Hepatic stellate cell (primary cell): ENCODE measurements at regions not wholly inside any gene's neighbourhood (a gene's known extent, or its start where the extent isn't known, plus 50 kb on each side); places are given as distances from the start of the nearest gene placed in this dataset.
A peak's percentile ranks its signal among the peaks of the same experiment; 100 is the strongest.
"Not testable (repeated sequence)": the region's sequence is repeated elsewhere in the genome, so short reads cannot be mapped to it uniquely, and the experiment has no call there.

Experiments
- DNase-seq: peaks from one replicate; pipeline ENCODE4 v3.0.0; 2011; ENCODE audit warnings: low spot score

DNA sequence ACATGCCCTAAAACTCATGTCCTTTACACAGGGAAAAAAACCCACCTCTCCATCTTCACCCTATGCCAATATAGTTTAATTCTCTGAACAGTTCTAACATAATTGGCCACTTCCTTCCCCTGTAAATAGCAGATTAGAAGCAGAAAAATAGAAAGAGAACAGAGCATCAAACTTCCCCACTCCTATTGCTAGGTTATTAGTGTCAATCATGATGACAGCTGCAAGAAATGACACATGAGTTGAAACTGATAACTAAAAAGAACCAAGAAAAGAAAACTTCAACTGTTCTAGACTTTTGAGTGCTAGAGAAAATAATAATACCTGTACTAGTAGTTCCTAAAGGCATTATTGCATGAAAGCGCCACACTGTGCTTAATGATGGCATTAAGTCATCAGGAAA, 284.5 kb upstream of the TRPC5 start:
- DNase-seq, result no peak

- no peak for DNase-seq
These were observed 277.3 kb upstream of the TRPC5 start for GRCh38 chrX:112359906-112360305.

DNA sequence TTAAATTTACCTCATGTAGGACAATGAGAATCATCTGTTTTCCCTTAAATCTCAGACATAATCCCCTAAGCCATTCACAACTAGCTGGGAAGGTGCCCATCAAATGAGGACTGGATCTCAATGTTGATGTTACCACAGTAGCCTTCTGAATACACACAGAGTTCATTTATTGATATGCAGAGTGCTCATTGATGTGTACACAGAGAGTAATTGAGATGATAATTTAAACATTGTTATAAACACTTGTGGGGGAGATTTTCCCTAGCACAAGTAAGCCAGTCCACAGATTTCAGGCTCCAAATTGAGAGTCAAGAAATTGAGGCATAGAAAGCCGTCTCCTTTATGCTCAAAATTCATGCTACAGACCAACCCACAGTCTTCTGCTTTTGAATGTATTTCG, 273.4 kb upstream of the TRPC5 start:
- DNase-seq, result no peak

DNA sequence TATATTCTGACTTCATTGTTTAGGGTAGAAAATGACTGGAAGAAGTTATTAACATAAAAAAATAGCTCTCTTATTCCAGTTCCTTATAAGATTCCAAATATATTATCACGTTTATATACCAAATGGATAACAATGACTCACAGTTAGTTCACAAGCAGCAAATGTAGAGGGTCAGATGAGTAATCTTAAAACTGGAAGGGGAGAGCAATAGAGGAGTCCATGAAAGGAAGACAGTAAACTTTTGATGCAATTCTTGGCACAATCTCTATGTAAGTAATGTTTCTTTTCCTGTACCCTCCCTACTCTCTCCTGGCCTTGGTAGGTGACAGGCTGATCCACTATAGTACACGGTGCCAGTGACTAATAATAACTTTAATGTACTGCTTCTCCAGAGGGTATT, 259.0 kb upstream of the TRPC5 start:
- peak; percentile 6 for DNase-seq

- no peak for DNase-seq
These were observed 230.6 kb upstream of the TRPC5 start for GRCh38 chrX:112313201-112313600.

GRCh38 chrX:112306027-112306426, 223.5 kb upstream of the TRPC5 start:
- DNase-seq, result no peak

- DNase-seq, result no peak
These were observed 197.4 kb upstream of the TRPC5 start for GRCh38 chrX:112279940-112280339.

DNA sequence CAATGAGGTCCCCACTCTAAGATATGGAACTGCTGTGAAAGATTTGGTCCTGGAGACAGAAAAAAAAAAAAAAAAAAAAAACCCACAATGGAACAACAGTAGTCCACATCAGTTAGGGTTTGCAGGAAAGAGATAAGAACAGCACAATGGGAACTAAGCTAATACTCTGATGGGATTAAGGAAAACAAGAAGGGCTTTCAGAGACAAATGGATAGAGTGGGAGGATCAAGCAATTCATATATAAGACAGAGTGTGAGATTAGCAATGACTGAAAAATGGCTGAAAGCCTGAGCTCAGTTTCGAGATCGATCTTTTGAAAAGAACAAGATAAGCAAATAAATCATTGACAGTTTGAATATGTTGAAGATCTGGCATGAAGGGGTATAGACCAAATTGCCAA, 188.4 kb upstream of the TRPC5 start:
- DNase-seq, result no peak

DNA sequence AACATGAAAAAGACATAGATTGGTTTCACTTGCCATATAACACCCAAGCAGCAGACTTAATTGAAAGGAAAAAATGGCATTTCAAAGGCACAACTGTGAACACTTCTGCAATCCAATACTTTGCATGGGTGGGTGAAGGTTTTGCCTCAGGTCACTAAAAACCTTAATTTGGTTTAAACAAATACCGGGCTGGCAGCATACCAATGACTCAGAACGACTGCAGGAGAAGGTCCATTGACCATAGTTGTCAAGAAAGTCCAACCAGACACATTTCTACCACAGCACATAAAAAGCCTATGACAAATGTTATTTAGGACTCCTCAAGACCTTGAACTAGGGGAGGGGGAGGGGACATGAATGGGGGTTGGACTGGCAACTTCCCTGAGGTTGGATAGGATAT, 183.6 kb upstream of the TRPC5 start:
- no peak for DNase-seq

- no peak for DNase-seq
These were observed 176.8 kb upstream of the TRPC5 start for GRCh38 chrX:112259375-112259774.

DNA sequence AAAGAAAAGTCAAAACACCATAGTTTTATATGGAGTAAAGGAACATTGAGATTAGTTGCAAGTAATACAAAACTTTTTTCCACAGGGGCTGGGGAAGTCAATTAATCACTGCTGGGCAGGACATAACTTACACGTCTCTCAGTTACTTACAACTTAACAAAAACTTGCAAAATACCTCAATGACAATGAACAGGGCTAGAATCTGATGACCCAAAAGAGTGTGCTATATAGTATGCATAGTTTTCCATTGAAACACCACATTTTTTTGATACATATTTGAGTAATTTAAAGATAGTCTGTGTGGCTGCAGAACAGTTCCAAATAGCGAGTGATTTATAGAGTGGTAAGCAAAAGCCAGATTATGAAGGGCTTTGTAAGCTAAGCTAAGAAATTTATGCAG, 172.3 kb upstream of the TRPC5 start:
- DNase-seq, result no peak

- DNase-seq, result no peak
These were observed 165.1 kb upstream of the TRPC5 start for GRCh38 chrX:112247714-112248113.

- DNase-seq, result no peak
These were observed 153.0 kb upstream of the TRPC5 start for GRCh38 chrX:112235547-112235946.

- DNase-seq, result no peak
These were observed 150.6 kb upstream of the TRPC5 start for GRCh38 chrX:112233164-112233563.

DNA sequence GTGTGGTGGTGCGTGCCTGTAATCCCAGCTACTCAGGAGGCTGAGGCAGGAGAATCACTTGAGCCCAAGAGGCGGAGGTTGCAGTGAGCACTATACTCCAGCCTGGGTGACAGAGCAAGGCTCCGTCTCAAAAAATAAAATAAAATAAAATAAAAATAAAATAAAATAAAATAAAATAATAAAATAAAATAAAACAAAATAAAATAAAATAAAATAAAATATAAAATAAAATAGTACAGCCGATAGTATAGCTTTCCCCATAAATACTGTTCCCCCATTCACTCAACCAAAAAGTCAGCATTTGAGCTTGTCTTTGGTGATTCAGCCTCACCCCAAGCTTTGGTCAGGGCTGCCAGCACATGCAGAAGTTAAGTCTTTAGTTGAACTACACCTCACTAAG, 144.2 kb upstream of the TRPC5 start:
- DNase-seq, result not testable (repeated sequence)

DNA sequence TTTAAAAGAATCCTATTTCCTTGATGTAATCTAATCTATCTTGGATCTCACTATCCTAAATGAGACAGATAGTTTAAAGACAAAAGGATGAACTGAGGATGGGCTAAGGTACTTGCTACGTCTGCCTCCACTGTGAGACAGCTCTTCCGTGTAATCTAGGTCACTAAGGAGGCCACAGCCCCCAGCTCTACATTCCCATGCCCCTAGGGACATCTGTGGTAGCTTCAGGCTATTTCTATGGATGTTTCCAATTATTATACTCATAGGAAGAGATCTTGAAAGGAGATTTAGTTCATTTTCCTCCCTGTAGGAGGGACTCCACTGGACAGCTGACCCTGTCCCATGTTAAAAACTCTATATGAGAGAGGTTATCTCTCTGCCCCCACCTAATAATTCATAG, 140.8 kb upstream of the TRPC5 start:
- no peak for DNase-seq

DNA sequence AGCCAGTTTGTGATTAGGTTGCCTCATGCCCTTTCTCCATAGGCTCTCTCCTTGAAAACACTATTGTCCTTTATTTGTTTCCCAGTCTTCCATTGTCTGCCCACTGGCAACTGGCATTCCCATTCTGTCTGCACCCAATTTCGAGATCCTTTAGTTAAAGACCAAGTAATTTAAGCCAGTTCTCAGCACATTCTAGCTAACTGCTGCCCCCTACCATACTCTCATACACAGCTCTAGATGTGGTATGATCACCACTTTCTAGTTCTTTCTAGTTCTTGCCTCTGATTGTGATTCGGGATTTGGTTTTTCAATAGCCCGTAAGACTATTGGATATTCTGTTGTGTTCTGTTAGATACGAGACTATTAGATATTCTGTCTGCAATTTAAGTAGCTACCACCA, 135.8 kb upstream of the TRPC5 start:
- no peak for DNase-seq

DNA sequence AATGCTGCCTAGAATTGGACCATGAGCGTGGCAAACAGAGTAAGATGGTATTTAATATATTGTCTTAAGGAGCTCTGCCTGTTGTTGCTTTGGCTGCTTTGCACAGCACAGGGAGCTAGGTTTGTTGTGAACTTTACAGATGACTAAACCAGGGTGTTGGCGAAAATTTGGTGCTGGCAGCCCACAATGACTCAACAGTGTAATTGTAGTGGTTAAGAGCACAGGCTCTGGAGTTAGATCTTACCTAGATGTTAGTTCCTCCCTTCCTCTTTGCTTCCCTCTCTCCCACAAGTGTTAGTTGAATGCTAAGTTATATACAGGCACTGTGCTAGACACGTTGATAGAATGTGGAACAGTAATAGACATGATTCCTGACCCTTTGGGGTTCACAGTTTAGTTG, 128.9 kb upstream of the TRPC5 start:
- DNase-seq, result no peak

- no peak for DNase-seq
These were observed 115.3 kb upstream of the TRPC5 start for GRCh38 chrX:112197840-112198239.

DNA sequence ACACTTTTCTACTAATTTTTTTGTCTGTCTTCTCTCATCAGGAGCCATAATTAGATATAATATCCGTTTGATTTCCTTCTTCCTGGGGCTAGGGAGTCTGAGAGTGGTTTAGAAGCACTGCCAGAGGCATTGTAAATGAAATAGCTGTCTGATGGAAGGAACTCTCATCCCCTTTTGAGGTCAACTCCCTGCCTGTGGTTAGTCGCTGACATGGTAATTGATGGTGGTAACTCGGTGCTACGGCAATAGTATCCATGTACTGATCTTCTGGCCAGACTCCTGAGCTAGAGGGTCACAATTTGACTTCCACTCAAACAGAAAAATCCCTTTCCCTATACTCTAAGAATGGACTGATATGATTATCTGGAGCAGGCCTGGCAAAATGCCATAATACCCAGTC, 108.1 kb upstream of the TRPC5 start:
- no peak for DNase-seq

- not testable (repeated sequence) for DNase-seq
These were observed 98.8 kb upstream of the TRPC5 start for GRCh38 chrX:112181361-112181760.

DNA sequence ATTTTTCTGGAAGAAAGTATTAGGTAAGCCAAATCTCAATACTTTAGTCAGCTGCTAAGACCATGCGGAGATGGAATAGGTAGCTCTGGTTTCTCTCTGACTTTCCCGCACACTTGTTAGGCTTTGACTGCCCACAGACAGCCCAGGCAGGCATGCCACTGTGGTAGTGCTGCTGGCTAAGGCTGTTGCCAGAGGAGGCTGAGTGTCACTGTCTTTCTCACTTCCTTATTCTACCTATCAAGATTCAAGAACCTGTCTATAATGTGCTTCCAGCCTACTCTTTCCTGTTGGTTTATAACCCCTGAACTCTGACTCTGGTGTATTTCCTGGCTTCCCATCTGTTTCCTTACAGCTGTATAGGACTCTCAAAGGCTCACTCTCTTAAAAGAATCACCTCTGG, 81.8 kb upstream of the TRPC5 start:
- no peak for DNase-seq

GRCh38 chrX:112163906-112164305, 81.3 kb upstream of the TRPC5 start:
- DNase-seq, result no peak

DNA sequence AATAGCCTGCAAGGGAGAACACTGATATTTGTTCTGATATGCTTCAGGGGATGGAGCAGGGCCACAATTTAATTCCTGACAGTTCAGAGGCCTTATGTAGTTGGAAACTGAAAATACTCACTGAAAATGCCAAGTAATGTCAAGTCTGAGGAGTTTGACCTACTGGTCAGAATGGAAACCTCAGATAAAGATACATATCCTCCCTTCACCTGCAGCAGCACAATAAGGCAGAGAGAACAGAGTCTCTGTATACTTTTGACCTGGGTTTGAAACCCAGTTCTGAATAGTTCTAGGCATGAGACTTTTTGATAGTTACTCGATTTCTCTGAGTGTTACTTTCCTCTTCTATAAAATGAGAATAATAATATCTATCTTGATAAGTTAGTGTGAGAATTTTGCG, 65.8 kb upstream of the TRPC5 start:
- no peak for DNase-seq

GRCh38 chrX:112147206-112147605, 64.6 kb upstream of the TRPC5 start:
- DNase-seq, result peak; percentile 7
